A673 (cell line): ENCODE measurements at regions not wholly inside any gene's neighbourhood (a gene's known extent, or its start where the extent isn't known, plus 50 kb on each side); places are given as distances from the start of the nearest gene placed in this dataset.

ENCODE experiments used
- EZH2 ChIP-seq: fragments of 200-600 bp; sonication (generic); IDR thresholded peaks from 2 replicates; pipeline ENCODE4 v1.6.1; 2017; ENCODE audit warnings: borderline replicate concordance, low read depth, mild to moderate bottlenecking, mixed read lengths, antibody characterized with exemption, low read length; ENCODE audit not compliant: poor library complexity, severe bottlenecking
- TF ChIP-seq, protein P1 (sequence below): fragments of 300-800, 200-600 bp; sonication (generic); conservative IDR thresholded peaks from 2 replicates; pipeline ENCODE4 v1.5.1; 2017; ENCODE audit warnings: low read depth, mild to moderate bottlenecking, antibody characterized with exemption, low read length, moderate library complexity, mixed read lengths

- TF ChIP-seq, protein P1, sequence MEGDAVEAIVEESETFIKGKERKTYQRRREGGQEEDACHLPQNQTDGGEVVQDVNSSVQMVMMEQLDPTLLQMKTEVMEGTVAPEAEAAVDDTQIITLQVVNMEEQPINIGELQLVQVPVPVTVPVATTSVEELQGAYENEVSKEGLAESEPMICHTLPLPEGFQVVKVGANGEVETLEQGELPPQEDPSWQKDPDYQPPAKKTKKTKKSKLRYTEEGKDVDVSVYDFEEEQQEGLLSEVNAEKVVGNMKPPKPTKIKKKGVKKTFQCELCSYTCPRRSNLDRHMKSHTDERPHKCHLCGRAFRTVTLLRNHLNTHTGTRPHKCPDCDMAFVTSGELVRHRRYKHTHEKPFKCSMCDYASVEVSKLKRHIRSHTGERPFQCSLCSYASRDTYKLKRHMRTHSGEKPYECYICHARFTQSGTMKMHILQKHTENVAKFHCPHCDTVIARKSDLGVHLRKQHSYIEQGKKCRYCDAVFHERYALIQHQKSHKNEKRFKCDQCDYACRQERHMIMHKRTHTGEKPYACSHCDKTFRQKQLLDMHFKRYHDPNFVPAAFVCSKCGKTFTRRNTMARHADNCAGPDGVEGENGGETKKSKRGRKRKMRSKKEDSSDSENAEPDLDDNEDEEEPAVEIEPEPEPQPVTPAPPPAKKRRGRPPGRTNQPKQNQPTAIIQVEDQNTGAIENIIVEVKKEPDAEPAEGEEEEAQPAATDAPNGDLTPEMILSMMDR = no peak
- TF ChIP-seq EZH2 = no peak
Measured at GRCh38 chr13:80604098-80604497, 263.2 kb upstream of the SPRY2 start.
